ENCODE measurements at regions not wholly inside any gene's neighbourhood (a gene's known extent, or its start where the extent isn't known, plus 50 kb on each side); places are given as distances from the start of the nearest gene placed in this dataset.

GRCh38 chr18:77820472-77820871, 570.8 kb downstream of the GALR1 start:
- peaks cover 0 to 5% (median 0%) of the 10 kb centered on the region in 5 donors for H3K4me1 ChIP-seq (ENCODE audit: control insufficient read depth in 5 of 5, insufficient read depth in 5 of 5, low read length in 5 of 5)
- H3K27me3 ChIP-seq (ENCODE audit: control insufficient read depth in 5 of 5, insufficient read depth in 4 of 5, low read length in 5 of 5): no peaks in the 10 kb centered on the region
- no peak overlapping the region for H3K9ac ChIP-seq (ENCODE audit: low read length in 5 of 5)
- no peaks in the 10 kb centered on the region for H3K36me3 ChIP-seq (ENCODE audit: control insufficient read depth in 5 of 5, insufficient read depth in 5 of 5, low read length in 5 of 5)
- no peak overlapping the region for H3K27ac ChIP-seq (ENCODE audit: low read depth, low read length)
- no peak overlapping the region for H3K4me3 ChIP-seq (ENCODE audit: low read depth in 1 of 5, low read length in 5 of 5)
- H3K9me3 ChIP-seq (ENCODE audit: control insufficient read depth in 5 of 5, low read length in 5 of 5): peaks cover 0 to 6% (median 0%) of the 10 kb centered on the region in 5 donors

GRCh38 chr18:77821892-77822291, 572.2 kb downstream of the GALR1 start:
- H3K9ac ChIP-seq (ENCODE audit: low read length in 5 of 5): no peak overlapping the region

DNA sequence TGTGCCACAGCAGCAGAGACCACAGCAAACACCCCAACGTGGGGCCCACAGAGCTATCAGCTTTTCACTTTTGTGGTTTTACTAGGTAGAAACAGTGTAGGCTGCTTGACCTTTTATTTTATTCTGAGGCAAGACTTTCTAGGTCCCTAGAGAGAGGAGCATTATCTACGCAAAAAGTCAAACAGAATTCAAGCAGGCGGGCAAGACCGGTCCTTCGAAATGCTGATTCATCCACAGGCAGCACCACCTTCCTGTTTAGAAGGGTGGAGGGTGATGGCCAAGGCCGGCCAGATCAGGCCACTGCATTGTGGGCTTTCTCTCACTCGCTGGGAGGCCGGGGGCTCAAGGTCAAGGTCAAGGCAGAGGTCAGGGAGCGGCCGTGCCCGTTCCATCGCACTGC, 573.0 kb downstream of the GALR1 start:
- Histone ChIP-seq H3K9ac (ENCODE audit: low read length in 5 of 5) (no peak overlapping the region), H3K4me3 (ENCODE audit: low read depth in 1 of 5, low read length in 5 of 5) (no peak overlapping the region), H3K27me3 (ENCODE audit: control insufficient read depth in 5 of 5, insufficient read depth in 4 of 5, low read length in 5 of 5) (no peaks in the 10 kb centered on the region), H3K36me3 (ENCODE audit: control insufficient read depth in 5 of 5, insufficient read depth in 5 of 5, low read length in 5 of 5) (no peaks in the 10 kb centered on the region), H3K4me1 (ENCODE audit: control insufficient read depth in 5 of 5, insufficient read depth in 5 of 5, low read length in 5 of 5) (peaks cover 0 to 5% (median 0%) of the 10 kb centered on the region in 5 donors), H3K27ac (ENCODE audit: low read depth, low read length) (no peak overlapping the region), H3K9me3 (ENCODE audit: control insufficient read depth in 5 of 5, low read length in 5 of 5) (peaks cover 0 to 7% (median 3%) of the 10 kb centered on the region in 5 donors)

More at GRCh38 chr18:77821892-77822291, 572.2 kb downstream of the GALR1 start:
- Histone ChIP-seq H3K9me3 (ENCODE audit: control insufficient read depth in 5 of 5, low read length in 5 of 5) (peaks cover 0 to 3% (median 0%) of the 10 kb centered on the region in 5 donors), H3K4me1 (ENCODE audit: control insufficient read depth in 5 of 5, insufficient read depth in 5 of 5, low read length in 5 of 5) (peaks cover 0 to 5% (median 0%) of the 10 kb centered on the region in 5 donors), H3K4me3 (ENCODE audit: low read depth in 1 of 5, low read length in 5 of 5) (no peak overlapping the region), H3K27me3 (ENCODE audit: control insufficient read depth in 5 of 5, insufficient read depth in 4 of 5, low read length in 5 of 5) (no peaks in the 10 kb centered on the region), H3K36me3 (ENCODE audit: control insufficient read depth in 5 of 5, insufficient read depth in 5 of 5, low read length in 5 of 5) (no peaks in the 10 kb centered on the region), H3K27ac (ENCODE audit: low read depth, low read length) (no peak overlapping the region)

DNA sequence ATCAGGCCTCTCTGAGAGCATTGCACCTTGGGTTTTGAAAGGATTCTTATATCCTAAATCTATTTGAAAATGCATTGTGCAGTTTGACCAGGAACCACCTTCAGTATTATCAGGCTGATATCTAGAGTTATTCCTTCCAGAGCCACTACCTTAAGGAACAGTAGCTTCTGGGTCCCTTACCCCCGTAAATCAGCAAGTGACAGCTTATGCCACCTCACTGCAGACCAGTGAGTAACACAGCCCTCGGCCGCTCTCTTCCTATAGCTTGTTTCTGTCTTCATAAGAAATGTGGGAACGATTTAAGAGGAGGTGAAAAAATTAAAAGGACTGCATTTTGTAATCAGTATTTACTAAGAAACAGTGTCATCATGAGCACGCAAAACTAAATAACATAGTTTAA, 584.2 kb downstream of the GALR1 start:
- no peak overlapping the region for H3K27ac ChIP-seq (ENCODE audit: low read depth, low read length)
- H3K4me3 ChIP-seq (ENCODE audit: low read depth in 1 of 5, low read length in 5 of 5): no peak overlapping the region
- no peaks in the 10 kb centered on the region for H3K36me3 ChIP-seq (ENCODE audit: control insufficient read depth in 5 of 5, insufficient read depth in 5 of 5, low read length in 5 of 5)
- no peaks in the 10 kb centered on the region for H3K4me1 ChIP-seq (ENCODE audit: control insufficient read depth in 5 of 5, insufficient read depth in 5 of 5, low read length in 5 of 5)
- H3K9ac ChIP-seq (ENCODE audit: low read length in 5 of 5): no peak overlapping the region
- H3K9me3 ChIP-seq (ENCODE audit: control insufficient read depth in 5 of 5, low read length in 5 of 5): no peaks in the 10 kb centered on the region
- H3K27me3 ChIP-seq (ENCODE audit: control insufficient read depth in 5 of 5, insufficient read depth in 4 of 5, low read length in 5 of 5): peaks cover 0 to 3% (median 0%) of the 10 kb centered on the region in 5 donors

GRCh38 chr18:77851802-77852201, 602.2 kb downstream of the GALR1 start:
- no peak overlapping the region for H3K4me3 ChIP-seq (ENCODE audit: low read depth in 1 of 5, low read length in 5 of 5)
- H3K36me3 ChIP-seq (ENCODE audit: control insufficient read depth in 5 of 5, insufficient read depth in 5 of 5, low read length in 5 of 5): no peaks in the 10 kb centered on the region
- H3K9me3 ChIP-seq (ENCODE audit: control insufficient read depth in 5 of 5, low read length in 5 of 5): no peaks in the 10 kb centered on the region

GRCh38 chr18:77853859-77854258, 604.2 kb downstream of the GALR1 start:
- no peak overlapping the region for H3K27ac ChIP-seq (ENCODE audit: low read depth, low read length)
- no peak overlapping the region for H3K4me3 ChIP-seq (ENCODE audit: low read depth in 1 of 5, low read length in 5 of 5)
- no peak overlapping the region for H3K9ac ChIP-seq (ENCODE audit: low read length in 5 of 5)
- H3K27me3 ChIP-seq (ENCODE audit: control insufficient read depth in 5 of 5, insufficient read depth in 4 of 5, low read length in 5 of 5): peaks cover 0 to 8% (median 3%) of the 10 kb centered on the region in 5 donors
- H3K36me3 ChIP-seq (ENCODE audit: control insufficient read depth in 5 of 5, insufficient read depth in 5 of 5, low read length in 5 of 5): no peaks in the 10 kb centered on the region
- H3K9me3 ChIP-seq (ENCODE audit: control insufficient read depth in 5 of 5, low read length in 5 of 5): no peaks in the 10 kb centered on the region
- H3K4me1 ChIP-seq (ENCODE audit: control insufficient read depth in 5 of 5, insufficient read depth in 5 of 5, low read length in 5 of 5): no peaks in the 10 kb centered on the region

More at GRCh38 chr18:77851802-77852201, 602.2 kb downstream of the GALR1 start:
- H3K4me1 ChIP-seq (ENCODE audit: control insufficient read depth in 5 of 5, insufficient read depth in 5 of 5, low read length in 5 of 5): no peaks in the 10 kb centered on the region
- H3K27ac ChIP-seq (ENCODE audit: low read depth, low read length): no peak overlapping the region
- no peak overlapping the region for H3K9ac ChIP-seq (ENCODE audit: low read length in 5 of 5)
- H3K27me3 ChIP-seq (ENCODE audit: control insufficient read depth in 5 of 5, insufficient read depth in 4 of 5, low read length in 5 of 5): peaks cover 0 to 6% (median 3%) of the 10 kb centered on the region in 5 donors

DNA sequence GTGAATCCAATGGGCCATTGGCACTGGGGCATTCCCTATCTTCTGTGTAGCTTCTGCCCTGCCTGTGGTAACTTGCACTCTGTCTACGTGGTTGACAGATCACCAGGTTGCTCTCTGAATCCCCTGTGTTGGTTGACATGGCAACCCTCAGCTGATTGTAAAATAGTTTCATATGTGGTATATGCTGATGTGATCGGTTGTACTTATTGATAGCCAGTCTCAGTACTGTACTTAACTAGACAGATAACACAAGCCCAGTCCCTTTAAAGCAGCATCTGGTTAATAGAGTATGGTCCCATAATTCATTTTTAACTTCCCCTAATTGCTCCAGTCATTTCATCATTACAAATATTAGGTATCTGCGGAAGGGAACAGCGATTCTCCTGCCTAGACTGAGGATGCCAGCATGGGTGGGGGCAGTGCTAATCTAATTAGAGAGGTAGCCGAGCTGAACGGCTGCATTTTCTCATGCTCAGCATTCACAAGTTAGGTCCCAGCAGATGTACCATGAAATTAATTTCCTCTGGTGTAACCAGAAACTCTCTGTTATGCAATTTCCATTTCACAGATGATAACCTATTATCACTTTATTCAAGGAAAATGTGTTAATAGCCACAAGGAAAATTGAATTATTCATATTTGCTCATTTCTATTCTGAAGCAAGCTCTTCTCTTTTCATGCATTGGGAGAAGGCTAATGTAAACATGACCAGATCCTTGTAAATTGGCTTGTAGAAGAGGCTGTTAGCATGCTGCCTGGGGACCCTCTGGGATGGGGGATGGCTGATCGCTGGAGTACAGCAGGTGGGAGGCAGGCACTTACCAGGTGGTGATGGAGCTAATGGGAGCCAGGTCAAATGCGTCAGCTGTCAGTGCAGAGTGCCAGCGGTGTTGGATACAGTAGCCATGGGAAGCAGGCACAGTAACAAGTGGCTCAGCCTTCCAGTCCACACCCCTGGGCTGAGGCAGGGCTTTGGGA, 608.3 kb downstream of the GALR1 start:
- Histone ChIP-seq H3K27ac (ENCODE audit: low read depth, low read length) (no peak overlapping the region), H3K9me3 (ENCODE audit: control insufficient read depth in 5 of 5, low read length in 5 of 5) (no peaks in the 10 kb centered on the region), H3K9ac (ENCODE audit: low read length in 5 of 5) (no peak overlapping the region), H3K27me3 (ENCODE audit: control insufficient read depth in 5 of 5, insufficient read depth in 4 of 5, low read length in 5 of 5) (peaks cover 0 to 5% (median 0%) of the 10 kb centered on the region in 5 donors), H3K4me3 (ENCODE audit: low read depth in 1 of 5, low read length in 5 of 5) (no peak overlapping the region), H3K4me1 (ENCODE audit: control insufficient read depth in 5 of 5, insufficient read depth in 5 of 5, low read length in 5 of 5) (no peaks in the 10 kb centered on the region), H3K36me3 (ENCODE audit: control insufficient read depth in 5 of 5, insufficient read depth in 5 of 5, low read length in 5 of 5) (no peaks in the 10 kb centered on the region)

DNA sequence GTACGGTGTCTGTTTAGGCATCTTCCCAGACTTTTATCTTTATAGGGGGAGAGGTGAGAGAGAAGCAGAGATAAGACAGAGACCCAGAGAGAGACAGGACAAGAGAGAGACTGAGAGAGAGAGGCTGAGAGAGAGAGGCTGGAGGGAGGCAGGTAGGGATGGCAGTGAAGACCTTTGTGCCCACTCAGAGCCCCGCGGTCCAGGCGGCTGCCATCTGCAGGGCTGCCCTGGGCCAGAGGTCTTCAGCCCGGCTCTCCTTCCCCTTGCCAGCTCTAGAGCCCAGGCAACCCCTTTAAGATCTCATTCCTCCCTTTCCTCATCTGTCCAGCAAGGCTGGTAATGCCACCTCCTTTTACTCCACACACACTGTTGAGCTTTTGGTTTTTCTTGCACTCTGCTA, 610.0 kb downstream of the GALR1 start:
- Histone ChIP-seq H3K4me3 (ENCODE audit: low read depth in 1 of 5, low read length in 5 of 5) (no peak overlapping the region), H3K27ac (ENCODE audit: low read depth, low read length) (no peak overlapping the region), H3K9ac (ENCODE audit: low read length in 5 of 5) (no peak overlapping the region), H3K27me3 (ENCODE audit: control insufficient read depth in 5 of 5, insufficient read depth in 4 of 5, low read length in 5 of 5) (peaks cover 0 to 5% (median 0%) of the 10 kb centered on the region in 5 donors), H3K36me3 (ENCODE audit: control insufficient read depth in 5 of 5, insufficient read depth in 5 of 5, low read length in 5 of 5) (no peaks in the 10 kb centered on the region), H3K9me3 (ENCODE audit: control insufficient read depth in 5 of 5, low read length in 5 of 5) (no peaks in the 10 kb centered on the region), H3K4me1 (ENCODE audit: control insufficient read depth in 5 of 5, insufficient read depth in 5 of 5, low read length in 5 of 5) (no peaks in the 10 kb centered on the region)

- H3K4me1 ChIP-seq (ENCODE audit: control insufficient read depth in 5 of 5, insufficient read depth in 5 of 5, low read length in 5 of 5): no peaks in the 10 kb centered on the region
- H3K27me3 ChIP-seq (ENCODE audit: control insufficient read depth in 5 of 5, insufficient read depth in 4 of 5, low read length in 5 of 5): peaks cover 0 to 5% (median 0%) of the 10 kb centered on the region in 5 donors
- no peak overlapping the region for H3K4me3 ChIP-seq (ENCODE audit: low read depth in 1 of 5, low read length in 5 of 5)
- H3K9ac ChIP-seq (ENCODE audit: low read length in 5 of 5): no peak overlapping the region
- H3K27ac ChIP-seq (ENCODE audit: low read depth, low read length): no peak overlapping the region
- no peaks in the 10 kb centered on the region for H3K36me3 ChIP-seq (ENCODE audit: control insufficient read depth in 5 of 5, insufficient read depth in 5 of 5, low read length in 5 of 5)
- H3K9me3 ChIP-seq (ENCODE audit: control insufficient read depth in 5 of 5, low read length in 5 of 5): no peaks in the 10 kb centered on the region
Observed at GRCh38 chr18:77862066-77862757, 612.6 kb downstream of the GALR1 start.

- H3K27me3 ChIP-seq (ENCODE audit: control insufficient read depth in 5 of 5, insufficient read depth in 4 of 5, low read length in 5 of 5): peaks cover 0 to 2% (median 0%) of the 10 kb centered on the region in 5 donors
- H3K27ac ChIP-seq (ENCODE audit: low read depth, low read length): no peak overlapping the region
- no peaks in the 10 kb centered on the region for H3K9me3 ChIP-seq (ENCODE audit: control insufficient read depth in 5 of 5, low read length in 5 of 5)
- H3K4me3 ChIP-seq (ENCODE audit: low read depth in 1 of 5, low read length in 5 of 5): no peak overlapping the region
- no peak overlapping the region for H3K9ac ChIP-seq (ENCODE audit: low read length in 5 of 5)
- no peaks in the 10 kb centered on the region for H3K36me3 ChIP-seq (ENCODE audit: control insufficient read depth in 5 of 5, insufficient read depth in 5 of 5, low read length in 5 of 5)
- peaks cover 0 to 5% (median 0%) of the 10 kb centered on the region in 5 donors for H3K4me1 ChIP-seq (ENCODE audit: control insufficient read depth in 5 of 5, insufficient read depth in 5 of 5, low read length in 5 of 5)
Observed at GRCh38 chr18:77865853-77866252, 616.2 kb downstream of the GALR1 start.
